ENCODE measurements at regions not wholly inside any gene's neighbourhood (a gene's known extent, or its start where the extent isn't known, plus 50 kb on each side); places are given as distances from the start of the nearest gene placed in this dataset.
"Not testable (repeated sequence)": the region's sequence is repeated elsewhere in the genome, so short reads cannot be mapped to it uniquely, and the experiment has no call there.

DNA sequence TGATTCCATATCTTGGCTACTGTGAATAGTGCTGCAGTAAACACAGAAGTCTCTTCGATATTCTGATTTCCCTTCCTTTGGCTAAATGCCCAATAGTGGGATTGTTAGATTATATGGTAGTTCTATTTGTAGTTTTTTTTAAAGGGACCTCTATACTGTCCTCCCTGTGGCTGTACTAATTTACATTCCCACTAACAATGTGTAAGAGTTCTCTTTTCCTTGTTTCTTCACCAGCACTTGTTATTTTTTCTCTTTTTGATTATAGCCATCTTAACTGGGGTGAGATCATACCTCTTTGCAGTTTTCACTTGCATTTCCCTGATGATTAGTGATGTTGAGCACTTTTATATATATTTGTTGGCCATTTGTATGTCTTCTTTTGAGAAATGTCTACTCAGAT, 102.0 kb downstream of the CARTPT start:
- no peak for DNase-seq

DNA sequence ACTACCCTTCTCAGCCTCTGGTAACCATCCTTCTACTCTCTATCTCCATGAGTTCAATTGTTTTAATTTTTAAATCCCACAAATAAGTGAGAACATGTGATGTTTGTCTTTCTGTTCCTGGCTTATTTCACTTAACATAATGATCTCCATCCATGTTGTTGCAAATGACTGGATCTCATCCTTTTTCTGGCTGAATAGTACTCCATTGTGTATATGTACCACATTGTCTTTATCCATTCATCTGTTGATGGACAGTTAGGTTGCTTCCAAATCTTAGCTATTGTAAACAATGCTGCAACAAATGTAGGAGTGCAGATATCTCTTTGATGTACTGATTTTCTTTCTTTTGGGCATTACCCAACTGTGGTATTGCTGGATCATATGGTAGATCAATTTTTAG, 103.0 kb downstream of the CARTPT start:
- DNase-seq: not testable (repeated sequence)

- no peak for DNase-seq
Observed at GRCh38 chr5:71825992-71826391, 106.9 kb downstream of the CARTPT start.

- DNase-seq: no peak
Observed at GRCh38 chr5:71828291-71829040, 109.4 kb downstream of the CARTPT start.

GRCh38 chr5:71829206-71829605, 110.1 kb downstream of the CARTPT start:
- DNase-seq: no peak

DNA sequence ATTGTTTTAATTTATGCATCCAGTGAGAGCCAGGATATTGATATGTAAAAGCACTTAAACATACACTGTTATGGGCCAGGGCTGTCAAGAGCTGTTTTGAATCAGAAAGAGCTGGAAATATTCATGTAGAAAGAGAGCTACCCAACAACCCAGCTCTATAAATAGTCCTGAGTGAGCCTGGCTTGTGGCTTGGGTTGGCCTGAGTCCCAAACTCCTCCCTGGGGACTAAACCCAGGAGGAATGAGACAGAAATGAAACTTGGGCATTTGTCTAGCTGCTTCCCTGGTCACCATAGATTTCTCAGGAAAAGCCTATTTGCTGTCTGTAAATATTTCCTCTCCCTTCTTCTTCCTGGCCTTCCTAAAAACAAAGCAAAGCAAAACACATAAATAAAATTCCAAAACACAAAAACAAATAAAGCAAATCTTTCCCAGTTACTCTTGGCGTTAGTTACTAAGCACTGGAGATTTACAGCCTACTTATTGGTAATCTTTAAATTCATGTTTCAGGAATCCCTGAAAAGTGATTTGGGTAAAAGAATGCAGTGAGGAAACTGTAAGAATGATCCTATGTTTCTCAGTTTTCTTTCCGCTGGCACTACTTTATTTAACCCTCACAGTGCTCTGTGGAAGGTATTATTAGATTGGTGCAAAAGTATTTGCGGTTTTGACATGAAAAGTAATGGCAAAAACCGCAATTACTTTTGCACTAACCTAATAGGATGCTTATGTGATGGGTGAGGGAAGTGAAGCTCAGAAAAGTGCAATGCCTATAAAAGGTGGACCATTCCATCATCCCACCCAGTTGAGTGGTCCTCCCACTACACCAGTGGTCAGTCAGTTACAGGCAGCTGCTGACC, 111.8 kb downstream of the CARTPT start:
- DNase-seq: peak in 29 of 58 donors; percentile 3 to 69 (median 20)

DNA sequence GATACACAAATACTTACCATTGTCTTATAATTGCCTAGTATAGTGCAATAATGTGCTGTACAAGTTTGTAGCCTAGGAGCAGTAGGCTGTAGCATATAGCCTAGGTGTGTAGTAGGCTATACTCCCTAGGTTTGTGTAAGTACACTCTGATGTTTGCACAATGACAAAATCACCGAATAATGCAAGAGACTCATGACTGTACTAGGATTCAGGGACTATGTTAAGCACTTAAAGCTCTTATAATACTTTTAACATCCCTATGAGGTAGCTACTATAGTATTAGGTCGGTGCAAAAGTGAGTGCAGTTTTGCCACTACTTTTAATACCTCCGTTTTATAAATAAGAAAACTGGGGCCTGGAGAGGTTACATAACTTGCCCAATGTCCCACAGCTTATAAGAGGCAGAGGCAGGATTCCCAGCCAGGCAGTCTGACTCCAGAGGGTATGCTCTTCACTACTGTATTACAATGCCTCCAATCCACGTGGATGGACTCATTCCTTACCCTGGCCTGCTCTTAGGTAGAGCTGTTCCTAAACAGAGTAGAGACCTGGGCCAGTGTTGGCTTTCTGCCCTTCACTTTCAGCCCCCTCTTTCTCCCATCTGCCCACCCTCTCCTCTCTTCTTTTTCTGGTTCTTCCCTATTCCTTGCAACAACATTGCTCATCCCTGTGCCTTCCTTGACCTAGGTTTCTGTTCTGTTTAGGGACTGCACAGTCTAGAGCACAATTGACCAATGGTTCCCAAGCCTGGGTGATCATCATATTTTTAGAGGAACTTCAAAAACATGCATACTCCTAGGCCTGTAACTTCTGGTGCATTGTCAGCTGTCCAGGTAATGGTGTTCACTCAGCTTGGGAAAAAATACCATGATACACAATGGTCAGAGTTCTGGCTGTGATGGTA, 114.0 kb downstream of the CARTPT start:
- DNase-seq: no peak

DNA sequence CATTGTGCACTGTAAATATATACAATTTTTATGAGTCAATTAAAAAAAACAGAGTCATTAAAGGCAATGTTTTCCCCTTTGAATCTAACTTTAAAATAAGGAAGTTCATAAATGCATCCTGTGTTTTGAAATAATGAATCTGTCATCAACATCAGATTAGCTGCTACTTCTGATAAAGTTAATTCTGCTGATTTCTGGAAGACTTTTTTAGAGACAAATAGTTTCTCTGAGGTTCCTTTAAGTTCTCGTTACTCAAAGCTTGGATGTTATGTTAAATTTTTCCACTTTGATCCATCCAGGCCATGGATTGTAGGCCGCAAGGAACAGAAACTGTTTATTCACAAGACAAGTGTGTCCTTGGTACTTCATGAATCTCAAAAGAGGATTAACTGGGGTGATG, 115.5 kb downstream of the CARTPT start:
- no peak for DNase-seq

DNA sequence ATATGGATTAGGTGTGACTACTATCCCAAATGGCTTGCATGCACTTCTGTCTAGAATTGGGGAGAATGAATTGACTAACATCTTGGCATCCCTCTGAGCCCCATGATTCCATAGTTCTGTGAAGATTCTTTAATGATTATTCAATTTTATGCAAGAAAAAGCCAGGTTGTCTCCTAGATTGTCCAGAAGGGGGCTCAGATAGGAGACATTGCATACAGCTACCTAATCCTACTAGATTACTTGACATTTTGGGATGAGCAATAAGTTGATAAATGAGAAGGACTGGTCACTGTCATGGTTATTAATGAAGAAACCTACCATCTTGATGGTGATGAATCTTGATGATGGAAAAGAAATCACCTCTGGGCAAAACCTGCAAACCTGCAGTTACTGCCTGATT, 117.0 kb downstream of the CARTPT start:
- no peak for DNase-seq

DNA sequence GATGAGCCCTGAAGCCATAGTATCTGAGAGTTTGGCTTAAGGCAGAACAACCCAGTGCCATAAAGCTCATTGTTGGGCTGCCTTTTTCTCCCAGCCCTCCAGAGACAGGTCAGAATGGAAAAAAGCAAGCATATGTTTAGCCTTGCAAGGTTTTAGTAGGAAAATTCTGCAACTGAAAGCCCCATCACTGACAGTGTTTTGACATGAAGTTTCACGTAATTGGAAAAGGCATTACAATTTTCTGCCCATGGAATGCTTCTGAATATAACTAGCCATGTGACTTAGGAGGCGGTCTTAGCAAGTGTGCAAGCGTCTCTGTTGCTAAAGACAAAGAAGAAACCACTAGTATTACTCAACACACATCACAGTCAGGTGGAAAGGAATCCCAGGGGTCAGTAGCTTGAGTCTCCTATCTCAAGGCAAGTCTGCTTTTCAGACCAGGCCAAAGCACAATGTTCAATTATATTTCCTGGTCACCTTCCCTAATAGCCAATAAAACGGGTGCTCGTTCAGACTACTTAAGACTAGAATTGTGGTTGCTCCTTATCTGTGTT, 117.6 kb downstream of the CARTPT start:
- no peak for DNase-seq

DNA sequence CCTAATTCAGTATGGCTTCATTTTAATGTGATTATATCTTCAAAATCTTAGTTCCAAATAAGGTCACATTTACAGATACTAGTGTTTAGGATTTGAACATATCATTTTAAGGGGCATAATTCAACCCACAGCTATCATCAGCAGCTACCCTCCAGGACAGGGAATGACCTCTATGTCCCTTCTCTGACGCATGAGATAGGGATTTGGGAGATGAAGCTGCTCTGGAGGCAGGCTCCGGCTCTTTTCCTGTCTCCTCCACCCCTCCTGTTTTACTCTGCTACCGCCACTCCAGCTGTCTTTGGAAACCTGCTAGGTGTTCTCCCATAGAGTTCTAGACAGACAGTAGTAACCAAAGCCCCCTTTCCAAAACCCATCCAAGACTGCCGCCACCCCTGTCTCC, 119.2 kb downstream of the CARTPT start:
- no peak for DNase-seq

DNA sequence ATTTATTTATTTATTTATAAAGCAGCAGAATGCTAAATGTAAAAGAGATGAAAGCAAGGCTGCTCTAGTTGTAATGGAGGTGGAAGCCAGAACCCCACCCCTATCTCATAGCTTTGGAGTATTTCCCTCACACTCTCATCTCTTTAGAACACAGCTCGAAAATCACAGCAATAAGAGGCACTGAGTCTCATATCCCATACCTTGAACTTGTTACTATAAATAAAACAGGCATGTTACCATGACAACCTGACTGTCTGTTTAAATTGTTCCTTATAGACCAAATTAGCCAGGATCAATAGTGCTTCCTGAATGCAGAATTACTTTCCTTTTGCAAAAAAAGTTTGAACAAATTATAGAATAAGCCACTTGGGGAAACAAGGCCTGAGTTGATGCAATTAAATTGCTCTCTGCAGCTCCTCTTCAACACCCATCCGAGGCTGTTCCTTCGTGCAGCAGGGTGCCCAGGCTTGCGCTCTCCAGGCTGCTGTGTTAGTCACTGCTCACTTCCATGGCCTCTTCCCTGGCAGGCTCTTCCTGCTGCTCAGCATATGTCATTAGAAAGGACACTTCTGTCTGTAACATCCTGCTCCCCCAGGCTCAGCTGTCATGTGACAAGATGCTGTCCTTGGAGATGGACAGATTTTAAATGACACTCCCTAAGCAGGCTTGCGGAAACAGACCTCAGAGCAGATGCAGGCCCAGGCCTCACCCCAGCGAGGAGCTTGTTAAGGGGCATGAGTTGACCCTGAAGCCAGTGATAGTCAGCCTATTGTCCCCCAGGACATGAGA, 120.2 kb downstream of the CARTPT start:
- DNase-seq: peak in 2 of 58 donors; percentile 2 to 13

DNA sequence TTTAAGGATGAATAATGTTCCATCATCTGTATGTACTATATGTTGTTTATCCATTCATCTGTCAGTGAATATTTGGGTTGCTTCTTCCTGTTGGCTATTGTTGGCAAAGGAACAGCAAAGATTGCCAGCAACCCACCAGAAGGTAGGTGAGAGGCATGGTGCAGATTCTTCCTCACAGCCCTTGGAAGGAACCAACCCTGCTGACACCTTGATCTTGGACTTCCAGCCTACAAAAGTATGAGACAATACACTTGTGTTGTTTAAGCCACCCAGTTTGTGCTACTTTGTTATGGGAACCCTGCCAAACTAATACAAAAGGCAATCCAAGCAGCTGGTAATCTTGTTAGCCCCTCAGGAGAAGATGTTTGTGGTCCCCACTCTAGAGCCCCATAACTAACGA, 122.0 kb downstream of the CARTPT start:
- DNase-seq: no peak

GRCh38 chr5:71843111-71843510, 124.0 kb downstream of the CARTPT start:
- DNase-seq: no peak

DNA sequence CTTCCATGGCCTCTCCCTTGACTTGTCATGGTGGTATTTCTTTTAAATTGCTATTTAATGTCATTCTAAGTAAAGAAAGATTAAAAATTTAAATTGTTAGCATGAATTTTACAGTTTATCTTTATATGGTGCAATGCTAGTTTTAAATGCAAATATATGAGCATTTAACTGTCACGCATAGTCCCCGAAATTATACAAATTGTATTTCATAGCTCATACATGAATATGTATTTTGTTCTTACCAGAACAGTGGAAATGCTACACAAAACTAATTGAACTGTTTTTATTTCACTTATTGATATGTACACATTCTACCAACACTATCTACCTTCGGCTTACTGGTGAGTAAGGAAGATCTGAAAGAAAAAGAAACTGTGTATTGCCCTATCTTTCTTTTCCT, 125.8 kb downstream of the CARTPT start:
- no peak for DNase-seq

DNA sequence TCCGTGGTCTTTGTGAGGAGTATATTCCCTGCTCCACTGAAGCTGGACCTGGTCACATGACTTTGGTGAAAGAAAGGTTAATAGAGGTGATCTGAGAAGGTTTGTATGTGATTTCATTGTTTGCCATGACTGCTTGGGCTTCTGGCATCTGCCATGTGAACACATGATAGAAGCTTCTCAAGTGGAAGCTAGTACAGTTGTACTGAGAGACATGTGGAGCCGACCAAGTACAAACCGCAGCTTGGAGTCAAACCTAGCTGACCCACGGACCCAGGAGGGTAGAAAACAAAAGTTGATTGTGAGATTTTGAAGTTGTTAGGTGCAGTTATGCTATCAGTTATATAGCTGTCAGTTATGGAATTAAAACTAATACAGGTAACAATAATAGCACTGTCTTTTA, 140.4 kb downstream of the CARTPT start:
- no peak for DNase-seq

DNA sequence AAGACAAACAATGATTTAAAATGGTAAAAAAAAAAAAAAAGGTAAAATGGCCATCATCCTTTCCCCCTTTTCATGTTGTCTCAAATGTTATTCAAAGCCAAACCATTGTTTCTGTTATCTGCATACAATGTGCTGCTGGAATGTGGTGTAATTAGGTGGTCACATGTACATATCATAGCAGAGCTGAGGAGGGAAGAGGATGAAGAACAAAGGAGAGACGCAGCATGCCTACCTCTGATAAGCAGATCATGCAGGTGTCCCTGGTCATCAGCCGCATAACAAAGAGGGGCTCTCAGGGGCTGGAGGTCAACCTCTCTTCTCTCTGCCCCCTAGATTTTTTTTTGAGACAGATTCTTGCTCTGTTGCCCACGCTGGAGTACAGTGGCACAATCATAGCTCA, 141.0 kb downstream of the CARTPT start:
- DNase-seq: no peak

DNA sequence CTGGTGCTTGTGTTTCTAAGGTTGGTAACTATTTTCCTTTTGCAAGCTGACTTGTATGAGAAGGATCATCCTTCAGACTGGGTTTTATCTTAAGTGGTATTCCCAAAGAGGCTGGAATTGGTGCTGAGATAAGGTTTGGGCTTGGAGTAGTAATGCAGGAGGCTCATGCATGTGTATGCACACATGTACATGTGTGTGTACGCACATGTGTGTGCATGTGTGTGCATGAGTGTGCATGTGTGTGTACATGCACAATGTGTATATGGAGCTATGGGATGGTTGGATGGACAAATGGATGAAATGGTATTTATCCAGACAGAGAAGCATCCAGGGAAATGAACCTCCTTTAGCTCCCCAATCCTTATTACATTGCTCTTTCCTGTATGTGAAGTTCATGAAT, 142.6 kb downstream of the CARTPT start:
- DNase-seq: no peak

DNA sequence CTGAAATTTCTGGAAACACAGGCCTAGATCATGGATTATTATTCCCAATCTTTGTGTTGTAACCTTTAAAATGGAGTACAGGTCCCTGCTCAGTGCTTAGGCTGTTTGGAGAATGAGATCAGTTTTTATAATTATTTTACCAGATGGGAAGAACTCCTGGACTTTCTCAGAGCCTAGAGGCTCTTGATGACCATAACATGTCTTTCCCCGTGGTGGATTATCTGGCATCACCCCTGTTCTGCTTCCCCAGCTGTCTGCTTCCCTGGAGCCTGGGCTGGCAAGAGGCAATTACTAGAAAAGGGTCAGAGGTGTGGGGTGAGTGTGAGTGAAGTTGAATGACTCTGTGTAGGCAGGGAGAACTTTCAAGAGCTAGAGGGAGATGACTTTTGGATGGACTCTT, 143.0 kb downstream of the CARTPT start:
- DNase-seq: no peak

DNA sequence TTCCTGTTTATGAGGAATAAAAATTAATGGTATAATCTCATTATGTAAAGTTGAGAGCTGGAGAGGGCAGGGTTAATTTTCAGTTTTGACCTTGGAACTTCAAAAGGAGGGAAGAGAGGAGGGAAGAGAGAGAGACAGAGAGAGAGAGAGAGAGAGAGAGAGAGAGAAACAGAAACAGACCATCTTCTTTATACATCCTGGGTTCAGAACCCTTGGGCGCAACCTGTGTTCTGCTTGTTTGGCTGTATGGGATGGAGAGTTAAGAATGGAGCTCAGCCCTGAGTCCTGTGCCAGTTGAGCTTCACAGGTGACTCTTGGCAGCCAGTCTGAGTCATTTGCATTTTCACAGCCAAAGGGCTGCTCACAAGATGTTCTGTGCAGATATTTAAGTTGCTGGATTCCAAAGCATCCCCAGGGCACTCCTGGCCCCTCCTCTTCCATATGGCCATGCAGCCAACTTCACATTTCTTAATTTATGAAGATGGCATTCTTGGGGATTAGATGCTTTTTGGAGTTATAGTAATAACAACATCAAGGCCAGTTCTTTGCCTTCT, 143.5 kb downstream of the CARTPT start:
- peak in 8 of 58 donors; percentile 3 to 45 (median 20) for DNase-seq
